Muscle layer of colon (tissue), 2 donors: ENCODE measurements at regions not wholly inside any gene's neighbourhood (a gene's known extent, or its start where the extent isn't known, plus 50 kb on each side); places are given as distances from the start of the nearest gene placed in this dataset.
"Not testable (repeated sequence)": the region's sequence is repeated elsewhere in the genome, so short reads cannot be mapped to it uniquely, and the experiment has no call there.

Experiments
- H3K27ac ChIP-seq: one replicate; pipeline ENCODE4 v1.7.0; 2013; ENCODE audit warnings: low read depth, mild to moderate bottlenecking, low read length, moderate library complexity
- H3K27me3 ChIP-seq, 2 donors: one replicate each; pipeline ENCODE4 v1.7.0; 2013; ENCODE audit warnings: low read length in 2 of 2, mild to moderate bottlenecking in 2 of 2; ENCODE audit not compliant: insufficient read depth in 2 of 2, control insufficient read depth in 1 of 2
- H3K36me3 ChIP-seq: one replicate; pipeline ENCODE4 v1.7.0; 2013; ENCODE audit warnings: mild to moderate bottlenecking, low read length; ENCODE audit not compliant: insufficient read depth
- H3K4me1 ChIP-seq: one replicate; pipeline ENCODE4 v1.7.0; 2013; ENCODE audit warnings: mild to moderate bottlenecking, low read length; ENCODE audit not compliant: insufficient read depth
- H3K4me3 ChIP-seq, 2 donors: one replicate each; pipeline ENCODE4 v1.7.0; 2013; ENCODE audit warnings: low read length in 2 of 2, low read depth in 1 of 2, mild to moderate bottlenecking in 1 of 2, moderate library complexity in 1 of 2
- H3K9ac ChIP-seq: one replicate; pipeline ENCODE4 v1.7.0; 2013; ENCODE audit warnings: low read length
- H3K9me3 ChIP-seq: one replicate; pipeline ENCODE4 v1.7.0; 2013; ENCODE audit warnings: mild to moderate bottlenecking, low read length
- donor health status: abdominal sarcoma.
- donor health status: Adenocarcinoma of cecum.

- H3K4me3 ChIP-seq, H3K36me3 ChIP-seq, H3K9ac ChIP-seq, H3K4me1 ChIP-seq, H3K9me3 ChIP-seq, H3K27ac ChIP-seq: not testable (repeated sequence)
- peaks cover 0 to 14% of the 10 kb centered on the region in 2 donors for H3K27me3 ChIP-seq
Measured at GRCh38 chrX:40788698-40789097, 53.4 kb upstream of the MED14 start.

- Histone ChIP-seq H3K4me1 (no peaks in the 10 kb centered on the region), H3K27me3 (peaks cover 0 to 14% of the 10 kb centered on the region in 2 donors), H3K9ac (no peak overlapping the region), H3K27ac (no peak overlapping the region), H3K4me3 (no peak overlapping the region), H3K36me3 (no peaks in the 10 kb centered on the region), H3K9me3 (no peaks in the 10 kb centered on the region)
Measured at GRCh38 chrX:40792433-40792832, 57.1 kb upstream of the MED14 start.

- H3K27ac ChIP-seq, H3K4me1 ChIP-seq, H3K36me3 ChIP-seq, H3K4me3 ChIP-seq, H3K9ac ChIP-seq, H3K9me3 ChIP-seq: not testable (repeated sequence)
- peaks cover 0 to 14% of the 10 kb centered on the region in 2 donors for H3K27me3 ChIP-seq
Measured at GRCh38 chrX:40794829-40795130, 59.4 kb upstream of the MED14 start.

GRCh38 chrX:40799745-40800144, 64.4 kb upstream of the MED14 start:
- not testable (repeated sequence) for H3K27ac ChIP-seq, H3K27me3 ChIP-seq, H3K9me3 ChIP-seq, H3K4me1 ChIP-seq, H3K36me3 ChIP-seq, H3K9ac ChIP-seq, H3K4me3 ChIP-seq

GRCh38 chrX:40805404-40805803, 70.1 kb upstream of the MED14 start:
- Histone ChIP-seq H3K4me1 (no peaks in the 10 kb centered on the region), H3K4me3 (no peak overlapping the region), H3K36me3 (no peaks in the 10 kb centered on the region), H3K9me3 (no peaks in the 10 kb centered on the region), H3K27ac (no peak overlapping the region), H3K9ac (no peak overlapping the region), H3K27me3 (peaks cover 0 to 15% of the 10 kb centered on the region in 2 donors)

GRCh38 chrX:40806513-40807220, 71.3 kb upstream of the MED14 start:
- no peak overlapping the region for H3K27ac ChIP-seq
- peaks cover 0 to 15% of the 10 kb centered on the region in 2 donors for H3K27me3 ChIP-seq
- no peak overlapping the region for H3K9ac ChIP-seq
- no peaks in the 10 kb centered on the region for H3K36me3 ChIP-seq
- H3K9me3 ChIP-seq, result no peaks in the 10 kb centered on the region
- H3K4me1 ChIP-seq, result no peaks in the 10 kb centered on the region
- H3K4me3 ChIP-seq, result no peak overlapping the region

GRCh38 chrX:40807384-40807783, 72.0 kb upstream of the MED14 start:
- no peak overlapping the region for H3K27ac ChIP-seq
- H3K9me3 ChIP-seq, result no peaks in the 10 kb centered on the region
- no peaks in the 10 kb centered on the region for H3K36me3 ChIP-seq

GRCh38 chrX:40808203-40808602, 72.9 kb upstream of the MED14 start:
- H3K9me3 ChIP-seq, result no peaks in the 10 kb centered on the region
- no peaks in the 10 kb centered on the region for H3K4me1 ChIP-seq
- H3K9ac ChIP-seq, result no peak overlapping the region
- no peaks in the 10 kb centered on the region for H3K36me3 ChIP-seq
- no peak overlapping the region for H3K4me3 ChIP-seq
- no peak overlapping the region for H3K27ac ChIP-seq
- peaks cover 0 to 11% of the 10 kb centered on the region in 2 donors for H3K27me3 ChIP-seq

More at GRCh38 chrX:40807384-40807783, 72.0 kb upstream of the MED14 start:
- H3K9ac ChIP-seq, result no peak overlapping the region
- no peak overlapping the region for H3K4me3 ChIP-seq
- H3K4me1 ChIP-seq, result no peaks in the 10 kb centered on the region
- peaks cover 0 to 15% of the 10 kb centered on the region in 2 donors for H3K27me3 ChIP-seq

GRCh38 chrX:40809210-40809609, 73.9 kb upstream of the MED14 start:
- Histone ChIP-seq H3K9ac (no peak overlapping the region), H3K9me3 (no peaks in the 10 kb centered on the region), H3K36me3 (no peaks in the 10 kb centered on the region), H3K27ac (no peak overlapping the region), H3K27me3 (peaks cover 0 to 11% of the 10 kb centered on the region in 2 donors), H3K4me1 (no peaks in the 10 kb centered on the region), H3K4me3 (no peak overlapping the region)

GRCh38 chrX:40815045-40815444, 79.7 kb upstream of the MED14 start:
- not testable (repeated sequence) for H3K4me3 ChIP-seq, H3K9me3 ChIP-seq, H3K36me3 ChIP-seq, H3K27ac ChIP-seq, H3K4me1 ChIP-seq, H3K9ac ChIP-seq, H3K27me3 ChIP-seq

- no peaks in the 10 kb centered on the region for H3K36me3 ChIP-seq
- H3K4me1 ChIP-seq, result no peaks in the 10 kb centered on the region
Measured at GRCh38 chrX:40816906-40817305, 81.6 kb upstream of the MED14 start.

GRCh38 chrX:40818236-40818635, 82.9 kb upstream of the MED14 start:
- no peaks in the 10 kb centered on the region for H3K27me3 ChIP-seq
- H3K36me3 ChIP-seq, result no peaks in the 10 kb centered on the region

More at GRCh38 chrX:40816906-40817305, 81.6 kb upstream of the MED14 start:
- no peak overlapping the region for H3K9ac ChIP-seq
- no peaks in the 10 kb centered on the region for H3K9me3 ChIP-seq
- no peaks in the 10 kb centered on the region for H3K27me3 ChIP-seq
- H3K27ac ChIP-seq, result no peak overlapping the region
- H3K4me3 ChIP-seq, result no peak overlapping the region

More at GRCh38 chrX:40818236-40818635, 82.9 kb upstream of the MED14 start:
- H3K27ac ChIP-seq, result no peak overlapping the region
- H3K9ac ChIP-seq, result no peak overlapping the region
- H3K4me3 ChIP-seq, result no peak overlapping the region
- H3K9me3 ChIP-seq, result no peaks in the 10 kb centered on the region
- no peaks in the 10 kb centered on the region for H3K4me1 ChIP-seq
